ENCODE measurements at regions not wholly inside any gene's neighbourhood (a gene's known extent, or its start where the extent isn't known, plus 50 kb on each side); places are given as distances from the start of the nearest gene placed in this dataset.

- Mint-ChIP-seq H3K36me3 (no peaks in the 10 kb centered on the region), H3K4me3 (peak overlapping the region; percentile 100), H3K27me3 (no peaks in the 10 kb centered on the region), H3K9me3 (no peaks in the 10 kb centered on the region), H3K27ac (peak overlapping the region; percentile 97), H3K4me1 (ENCODE audit: unreplicated experiment) (peaks cover 55% of the 10 kb centered on the region)
- no peak for DNase-seq (ENCODE audit: extremely low spot score, unreplicated experiment)
- TF ChIP-seq CTCF (conservative IDR thresholded peaks at IDR 0.05) = no peak
Measured at GRCh38 chr17:77375108-77375916, 234.5 kb downstream of the SEC14L1 start.

GRCh38 chr17:77375917-77376651, 235.3 kb downstream of the SEC14L1 start:
- Mint-ChIP-seq H3K9me3 (no peaks in the 10 kb centered on the region), H3K27me3 (no peaks in the 10 kb centered on the region), H3K27ac (peak overlapping the region; percentile 97), H3K36me3 (no peaks in the 10 kb centered on the region), H3K4me1 (ENCODE audit: unreplicated experiment) (peaks cover 47% of the 10 kb centered on the region), H3K4me3 (peak overlapping the region; percentile 100)
- TF ChIP-seq CTCF (conservative IDR thresholded peaks at IDR 0.05) = no peak
- DNase-seq (ENCODE audit: extremely low spot score, unreplicated experiment) = no peak

GRCh38 chr17:77376795-77377709, 236.3 kb downstream of the SEC14L1 start:
- Mint-ChIP-seq H3K36me3 (no peaks in the 10 kb centered on the region), H3K4me3 (peak overlapping the region; percentile 100), H3K27ac (peak overlapping the region; percentile 69), H3K4me1 (ENCODE audit: unreplicated experiment) (peaks cover 42% of the 10 kb centered on the region), H3K27me3 (no peaks in the 10 kb centered on the region), H3K9me3 (no peaks in the 10 kb centered on the region)
- no peak for DNase-seq (ENCODE audit: extremely low spot score, unreplicated experiment)
- TF ChIP-seq CTCF (conservative IDR thresholded peaks at IDR 0.05) = no peak

GRCh38 chr17:77377710-77378235, 237.0 kb downstream of the SEC14L1 start:
- peak overlapping the region; percentile 69 for H3K27ac Mint-ChIP-seq
- H3K4me3 Mint-ChIP-seq = no peak overlapping the region
- DNase-seq (ENCODE audit: extremely low spot score, unreplicated experiment) = no peak
- H3K9me3 Mint-ChIP-seq = no peaks in the 10 kb centered on the region
- H3K4me1 Mint-ChIP-seq (ENCODE audit: unreplicated experiment) = peaks cover 45% of the 10 kb centered on the region
- no peaks in the 10 kb centered on the region for H3K27me3 Mint-ChIP-seq
- no peaks in the 10 kb centered on the region for H3K36me3 Mint-ChIP-seq
- TF ChIP-seq CTCF (conservative IDR thresholded peaks at IDR 0.05) = no peak
